ENCODE measurements at regions not wholly inside any gene's neighbourhood (a gene's known extent, or its start where the extent isn't known, plus 50 kb on each side); places are given as distances from the start of the nearest gene placed in this dataset.

DNA sequence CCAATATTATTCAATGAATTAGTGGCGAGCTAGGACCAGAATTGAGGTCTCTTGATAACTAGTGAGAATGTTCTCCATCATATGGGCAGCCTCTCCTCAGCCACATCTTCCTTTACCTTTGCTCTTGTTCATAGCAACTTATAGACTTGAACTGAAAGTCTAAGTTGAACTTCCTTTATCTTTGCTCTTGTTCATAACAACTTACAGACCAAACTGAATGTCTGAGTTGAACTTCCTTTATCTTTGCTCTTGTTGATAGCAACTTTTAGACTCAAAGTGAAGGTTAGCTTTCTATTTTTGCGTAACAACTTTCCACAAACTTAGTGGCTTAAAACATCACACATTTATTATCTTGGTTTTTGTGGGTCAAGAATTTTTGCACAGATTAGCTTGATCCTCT, 146.4 kb upstream of the C9orf72 start:
- Histone ChIP-seq H3K4me3 (ENCODE audit: low read depth, low read length, poor library complexity, severe bottlenecking) (no peak overlapping the region), H3K27ac (ENCODE audit: low read depth, low read length, poor library complexity, severe bottlenecking) (no peak overlapping the region), H3K9me3 (ENCODE audit: low read length) (no peaks in the 10 kb centered on the region), H3K9ac (ENCODE audit: low read length) (no peak overlapping the region), H3K9me2 (ENCODE audit: low read depth, low read length) (no peaks in the 10 kb centered on the region), H2AFZ (ENCODE audit: low read length) (no peak overlapping the region), H3F3A (ENCODE audit: insufficient read depth, low read length) (no peaks in the 10 kb centered on the region), H3K4me2 (ENCODE audit: low read length) (no peak overlapping the region), H3K36me3 (ENCODE audit: insufficient read depth, low read length) (no peaks in the 10 kb centered on the region), H4K20me1 (ENCODE audit: insufficient read depth, low read length) (no peaks in the 10 kb centered on the region), H3K27me3 (ENCODE audit: insufficient read depth, low read length) (no peaks in the 10 kb centered on the region), H3K79me2 (ENCODE audit: insufficient read depth, low read length) (no peaks in the 10 kb centered on the region), H3K4me1 (ENCODE audit: insufficient read depth, low read length, severe bottlenecking) (no peaks in the 10 kb centered on the region)
- TF ChIP-seq EZH2 (IDR thresholded peaks at IDR 0.05; ENCODE audit: borderline replicate concordance, low read length): no peak
- TF ChIP-seq, protein P1, sequence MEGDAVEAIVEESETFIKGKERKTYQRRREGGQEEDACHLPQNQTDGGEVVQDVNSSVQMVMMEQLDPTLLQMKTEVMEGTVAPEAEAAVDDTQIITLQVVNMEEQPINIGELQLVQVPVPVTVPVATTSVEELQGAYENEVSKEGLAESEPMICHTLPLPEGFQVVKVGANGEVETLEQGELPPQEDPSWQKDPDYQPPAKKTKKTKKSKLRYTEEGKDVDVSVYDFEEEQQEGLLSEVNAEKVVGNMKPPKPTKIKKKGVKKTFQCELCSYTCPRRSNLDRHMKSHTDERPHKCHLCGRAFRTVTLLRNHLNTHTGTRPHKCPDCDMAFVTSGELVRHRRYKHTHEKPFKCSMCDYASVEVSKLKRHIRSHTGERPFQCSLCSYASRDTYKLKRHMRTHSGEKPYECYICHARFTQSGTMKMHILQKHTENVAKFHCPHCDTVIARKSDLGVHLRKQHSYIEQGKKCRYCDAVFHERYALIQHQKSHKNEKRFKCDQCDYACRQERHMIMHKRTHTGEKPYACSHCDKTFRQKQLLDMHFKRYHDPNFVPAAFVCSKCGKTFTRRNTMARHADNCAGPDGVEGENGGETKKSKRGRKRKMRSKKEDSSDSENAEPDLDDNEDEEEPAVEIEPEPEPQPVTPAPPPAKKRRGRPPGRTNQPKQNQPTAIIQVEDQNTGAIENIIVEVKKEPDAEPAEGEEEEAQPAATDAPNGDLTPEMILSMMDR (IDR thresholded peaks at IDR 0.05; ENCODE audit: low read length): no peak

DNA sequence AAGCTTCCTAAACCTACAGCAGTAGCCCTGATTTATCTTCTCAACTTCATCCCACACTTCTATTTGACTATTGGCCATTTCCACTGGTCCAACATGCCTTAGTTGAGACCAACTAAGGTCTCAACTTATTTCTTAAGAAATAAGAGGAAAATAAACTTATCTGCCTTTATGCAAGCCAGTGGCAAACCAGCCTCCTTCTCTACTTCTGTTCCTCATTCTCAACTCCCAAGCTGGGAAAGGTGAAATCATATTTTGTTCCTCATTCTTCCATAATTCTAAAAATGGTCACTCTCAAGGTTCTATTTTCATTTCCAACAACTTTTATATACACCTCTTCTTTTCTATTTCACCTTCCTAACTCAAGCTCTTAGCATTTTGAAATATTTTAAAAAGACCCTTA, 149.6 kb upstream of the C9orf72 start:
- no peaks in the 10 kb centered on the region for H3K36me3 ChIP-seq (ENCODE audit: insufficient read depth, low read length)
- H3K27me3 ChIP-seq (ENCODE audit: insufficient read depth, low read length): no peaks in the 10 kb centered on the region
- H3F3A ChIP-seq (ENCODE audit: insufficient read depth, low read length): no peaks in the 10 kb centered on the region
- H3K9me3 ChIP-seq (ENCODE audit: low read length): no peaks in the 10 kb centered on the region
- H3K4me3 ChIP-seq (ENCODE audit: low read depth, low read length, poor library complexity, severe bottlenecking): no peak overlapping the region
- no peak overlapping the region for H3K9ac ChIP-seq (ENCODE audit: low read length)
- H3K79me2 ChIP-seq (ENCODE audit: insufficient read depth, low read length): no peaks in the 10 kb centered on the region
- H3K4me2 ChIP-seq (ENCODE audit: low read length): no peak overlapping the region
- TF ChIP-seq, protein P1 (IDR thresholded peaks at IDR 0.05; ENCODE audit: low read length): no peak
- TF ChIP-seq EZH2 (IDR thresholded peaks at IDR 0.05; ENCODE audit: borderline replicate concordance, low read length): no peak
- H3K27ac ChIP-seq (ENCODE audit: low read depth, low read length, poor library complexity, severe bottlenecking): no peak overlapping the region
- no peaks in the 10 kb centered on the region for H3K9me2 ChIP-seq (ENCODE audit: low read depth, low read length)
- H4K20me1 ChIP-seq (ENCODE audit: insufficient read depth, low read length): no peaks in the 10 kb centered on the region
- H2AFZ ChIP-seq (ENCODE audit: low read length): no peak overlapping the region
- H3K4me1 ChIP-seq (ENCODE audit: insufficient read depth, low read length, severe bottlenecking): no peaks in the 10 kb centered on the region

- Histone ChIP-seq H3K79me2 (ENCODE audit: insufficient read depth, low read length) (no peaks in the 10 kb centered on the region), H3F3A (ENCODE audit: insufficient read depth, low read length) (no peaks in the 10 kb centered on the region), H3K9ac (ENCODE audit: low read length) (no peak overlapping the region), H3K4me1 (ENCODE audit: insufficient read depth, low read length, severe bottlenecking) (no peaks in the 10 kb centered on the region), H3K27me3 (ENCODE audit: insufficient read depth, low read length) (no peaks in the 10 kb centered on the region), H3K9me2 (ENCODE audit: low read depth, low read length) (no peaks in the 10 kb centered on the region), H4K20me1 (ENCODE audit: insufficient read depth, low read length) (no peaks in the 10 kb centered on the region), H3K9me3 (ENCODE audit: low read length) (no peaks in the 10 kb centered on the region), H3K4me2 (ENCODE audit: low read length) (no peak overlapping the region), H2AFZ (ENCODE audit: low read length) (no peak overlapping the region), H3K4me3 (ENCODE audit: low read depth, low read length, poor library complexity, severe bottlenecking) (no peak overlapping the region), H3K27ac (ENCODE audit: low read depth, low read length, poor library complexity, severe bottlenecking) (no peak overlapping the region), H3K36me3 (ENCODE audit: insufficient read depth, low read length) (no peaks in the 10 kb centered on the region)
- no peak for TF ChIP-seq EZH2 (IDR thresholded peaks at IDR 0.05; ENCODE audit: borderline replicate concordance, low read length)
- TF ChIP-seq, protein P1 (IDR thresholded peaks at IDR 0.05; ENCODE audit: low read length): peak; percentile 79
These were observed 153.2 kb upstream of the C9orf72 start for GRCh38 chr9:27726244-27727081.
